HepG2 (cell line): ENCODE measurements at regions not wholly inside any gene's neighbourhood (a gene's known extent, or its start where the extent isn't known, plus 50 kb on each side); places are given as distances from the start of the nearest gene placed in this dataset.

Experiments used
- CTCF ChIP-seq: sonication (generic); formaldehyde crosslinking; IDR thresholded peaks from 2 replicates; pipeline ENCODE4 v1.5.0; 2020; ENCODE audit warnings: mild to moderate bottlenecking, missing genetic modification reagents, moderate library complexity
- ELF1 ChIP-seq: sonication (generic); formaldehyde crosslinking; IDR thresholded peaks from 2 replicates; pipeline ENCODE4 v1.4.0; 2020; ENCODE audit warnings: missing genetic modification reagents
- EZH2 ChIP-seq: conservative IDR thresholded peaks from 2 replicates; pipeline ENCODE4 v1.6.1; 2012; ENCODE audit warnings: mild to moderate bottlenecking, low read depth, low read length, moderate library complexity
- FOXC1 ChIP-seq: sonication (generic); formaldehyde crosslinking; IDR thresholded peaks from 2 replicates; pipeline ENCODE4 v1.8.0; 2022; ENCODE audit warnings: mild to moderate bottlenecking, missing genetic modification reagents, borderline replicate concordance
- KDM5A ChIP-seq: fragments of 200-600 bp; sonication (generic); IDR thresholded peaks from 2 replicates; pipeline ENCODE4 v1.7.0; 2018; ENCODE audit warnings: antibody characterized with exemption, mild to moderate bottlenecking, low read length, borderline replicate concordance
- PBX3 ChIP-seq: sonication (generic); formaldehyde crosslinking; IDR thresholded peaks from 2 replicates; pipeline ENCODE4 v1.8.1; 2023; ENCODE audit warnings: missing genetic modification reagents, inconsistent platforms, borderline replicate concordance
- USF2 ChIP-seq, 2 experiments: sonication (generic) in 1 of 2; formaldehyde crosslinking in 1 of 2; IDR thresholded peaks; 2 replicates each; pipeline versions ENCODE4 v1.5.1 to v1.6.1; 2011 to 2020; ENCODE audit warnings: borderline replicate concordance in 1 of 2, low read depth in 1 of 2, low read length in 1 of 2, mild to moderate bottlenecking in 1 of 2, missing genetic modification reagents in 1 of 2, moderate library complexity in 1 of 2
- ZNF12 ChIP-seq: sonication (generic); formaldehyde crosslinking; IDR thresholded peaks from 2 replicates; pipeline ENCODE4 v1.5.0; 2020; ENCODE audit warnings: missing genetic modification reagents
- ZNF234 ChIP-seq: sonication (generic); formaldehyde crosslinking; conservative IDR thresholded peaks from 2 replicates; pipeline ENCODE4 v1.5.1; 2020; ENCODE audit warnings: mild to moderate bottlenecking, missing genetic modification reagents
- ZNF280B ChIP-seq: sonication (generic); formaldehyde crosslinking; IDR thresholded peaks from 2 replicates; pipeline ENCODE4 v1.5.0; 2020; ENCODE audit warnings: missing genetic modification reagents, mild to moderate bottlenecking, borderline replicate concordance

- no peak for TF ChIP-seq ZNF280B (CRISPR knock-in tag)
- no peak for TF ChIP-seq USF2 (IDR thresholded peaks at IDR 0.05; ENCODE audit: low read depth, low read length)
- TF ChIP-seq USF2 (CRISPR knock-in tag; IDR thresholded peaks at IDR 0.05; ENCODE audit: borderline replicate concordance), result no peak
- no peak for TF ChIP-seq FOXC1 (CRISPR knock-in tag)
- TF ChIP-seq KDM5A, result no peak
- TF ChIP-seq CTCF, result no peak
- TF ChIP-seq EZH2, result no peak
- no peak for TF ChIP-seq ELF1
- TF ChIP-seq PBX3 (CRISPR knock-in tag), result no peak
- no peak for TF ChIP-seq ZNF12
- TF ChIP-seq ZNF234 (CRISPR knock-in tag), result no peak
Measured at GRCh38 chr2:177315364-177315763, 50.8 kb upstream of the NFE2L2 start.
